ENCODE measurements at regions not wholly inside any gene's neighbourhood (a gene's known extent, or its start where the extent isn't known, plus 50 kb on each side); places are given as distances from the start of the nearest gene placed in this dataset.

DNA sequence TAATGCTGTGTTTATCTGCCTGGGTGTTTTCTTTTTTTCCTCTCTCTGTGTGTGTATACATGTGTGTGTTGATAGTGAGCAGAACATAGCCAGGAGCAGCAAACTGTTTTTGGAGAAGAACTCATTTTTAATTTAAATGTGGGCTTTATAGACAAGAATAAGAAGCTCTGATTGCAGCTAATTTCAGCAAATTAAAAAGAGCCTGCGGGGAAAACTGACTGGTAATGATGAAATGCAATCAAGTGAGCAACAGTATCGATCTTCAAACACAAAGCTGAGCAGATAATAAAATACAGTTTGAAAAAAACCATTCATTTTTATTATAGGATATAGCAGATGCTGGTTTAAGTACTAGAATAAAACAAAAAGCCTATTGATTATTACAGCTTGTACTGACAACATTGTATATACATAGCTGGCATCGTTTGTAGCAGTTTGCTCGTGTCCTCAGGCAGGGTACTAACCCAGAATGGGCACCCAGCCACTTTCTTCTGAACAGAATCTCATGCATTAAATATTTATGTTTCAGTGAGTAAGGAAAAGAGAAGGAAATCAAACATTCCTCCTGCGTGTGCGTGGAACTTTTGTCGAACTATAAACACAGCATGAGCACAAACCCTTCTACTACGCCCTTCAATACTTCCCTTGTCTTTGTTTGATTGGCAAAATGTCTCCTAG is 73.5 kb upstream of the ZFP42 start:
- no peaks in the 10 kb centered on the region for H3K36me3 ChIP-seq (replicated peaks in 1 of 2)

DNA sequence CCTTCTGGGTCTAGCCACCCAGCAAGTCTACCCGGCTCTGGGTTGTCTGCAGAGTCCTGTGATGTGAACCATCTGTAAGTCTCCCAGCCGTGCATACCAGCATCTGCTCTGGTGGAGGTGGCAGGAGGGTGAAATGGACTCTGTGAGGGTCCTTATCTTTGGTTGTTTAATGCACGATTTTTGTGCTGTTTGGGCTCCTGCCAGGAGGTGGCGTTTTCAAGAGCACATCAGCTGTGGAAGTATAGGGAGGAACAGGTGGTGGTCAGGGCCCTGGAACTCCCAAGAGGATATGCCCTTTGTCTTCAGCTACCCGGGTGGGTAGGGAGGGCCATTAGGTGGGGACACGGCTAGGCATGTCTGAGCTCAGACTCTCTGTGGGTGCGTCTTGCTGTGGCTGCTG is 66.5 kb upstream of the ZFP42 start:
- intact Hi-C loops (cut with DNase I) = no loop called here
- H3K4me1 ChIP-seq (replicated peaks in 1 of 2) = no peaks in the 10 kb centered on the region
- WGBS, 4 donors = 73 to 81% (median 79%) methylated on average over 5 to 7 of the region's 7 CpGs
- no peaks in the 10 kb centered on the region for H3K36me3 ChIP-seq (replicated peaks in 1 of 2)
- DNase-seq = no peak
- no peak for TF ChIP-seq POLR2A (IDR thresholded peaks at IDR 0.05)
- TF ChIP-seq, protein P1, sequence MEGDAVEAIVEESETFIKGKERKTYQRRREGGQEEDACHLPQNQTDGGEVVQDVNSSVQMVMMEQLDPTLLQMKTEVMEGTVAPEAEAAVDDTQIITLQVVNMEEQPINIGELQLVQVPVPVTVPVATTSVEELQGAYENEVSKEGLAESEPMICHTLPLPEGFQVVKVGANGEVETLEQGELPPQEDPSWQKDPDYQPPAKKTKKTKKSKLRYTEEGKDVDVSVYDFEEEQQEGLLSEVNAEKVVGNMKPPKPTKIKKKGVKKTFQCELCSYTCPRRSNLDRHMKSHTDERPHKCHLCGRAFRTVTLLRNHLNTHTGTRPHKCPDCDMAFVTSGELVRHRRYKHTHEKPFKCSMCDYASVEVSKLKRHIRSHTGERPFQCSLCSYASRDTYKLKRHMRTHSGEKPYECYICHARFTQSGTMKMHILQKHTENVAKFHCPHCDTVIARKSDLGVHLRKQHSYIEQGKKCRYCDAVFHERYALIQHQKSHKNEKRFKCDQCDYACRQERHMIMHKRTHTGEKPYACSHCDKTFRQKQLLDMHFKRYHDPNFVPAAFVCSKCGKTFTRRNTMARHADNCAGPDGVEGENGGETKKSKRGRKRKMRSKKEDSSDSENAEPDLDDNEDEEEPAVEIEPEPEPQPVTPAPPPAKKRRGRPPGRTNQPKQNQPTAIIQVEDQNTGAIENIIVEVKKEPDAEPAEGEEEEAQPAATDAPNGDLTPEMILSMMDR (IDR thresholded peaks at IDR 0.05) = no peak
- H3K27me3 ChIP-seq = no peaks in the 10 kb centered on the region
- H3K27ac ChIP-seq = no peak overlapping the region
- no peak overlapping the region for H3K4me3 ChIP-seq
- no peaks in the 10 kb centered on the region for H3K9me3 ChIP-seq (replicated peaks in 1 of 3)

More for the DNA sequence above, 73.5 kb upstream of the ZFP42 start:
- no peaks in the 10 kb centered on the region for H3K27me3 ChIP-seq
- WGBS, 4 donors = 68 to 82% (median 70%) methylated on average over 8 of the region's 8 CpGs
- intact Hi-C loops (cut with DNase I) = no loop called here
- no peak for DNase-seq
- no peaks in the 10 kb centered on the region for H3K9me3 ChIP-seq (replicated peaks in 1 of 3)
- no peaks in the 10 kb centered on the region for H3K4me1 ChIP-seq (replicated peaks in 1 of 2)
- H3K4me3 ChIP-seq = no peak overlapping the region
- H3K27ac ChIP-seq = no peak overlapping the region
- TF ChIP-seq, protein P1 (IDR thresholded peaks at IDR 0.05) = no peak
- no peak for TF ChIP-seq POLR2A (IDR thresholded peaks at IDR 0.05)

DNA sequence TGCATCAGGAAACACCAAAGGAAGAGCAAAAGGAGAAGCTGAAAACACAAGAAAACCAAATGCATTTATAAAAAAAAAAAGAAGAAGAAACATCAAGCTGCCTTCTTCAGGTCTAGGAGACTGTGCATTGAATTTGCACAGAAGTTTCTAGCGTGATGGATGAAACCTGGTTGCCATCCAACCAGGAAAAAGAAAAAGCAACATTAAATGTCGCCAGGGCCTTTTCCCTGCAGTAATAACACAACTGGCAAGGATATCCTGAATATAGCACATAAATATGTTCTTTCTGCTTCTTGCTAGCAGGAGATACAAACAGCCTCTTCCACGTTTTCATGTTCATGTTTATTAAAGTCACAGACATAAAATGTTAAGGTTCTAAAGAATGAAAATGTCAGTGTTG is 60.8 kb upstream of the ZFP42 start:
- Histone ChIP-seq H3K9me3 (replicated peaks in 1 of 3) (peaks cover 0 to 4% (median 0%) of the 10 kb centered on the region in 3 donors), H3K27me3 (no peaks in the 10 kb centered on the region), H3K4me1 (replicated peaks in 1 of 2) (no peaks in the 10 kb centered on the region), H3K27ac (no peak overlapping the region), H3K36me3 (replicated peaks in 1 of 2) (no peaks in the 10 kb centered on the region), H3K4me3 (no peak overlapping the region)
- WGBS, 4 donors = 40 to 47% (median 45%) methylated on average over 3 of the region's 3 CpGs
- TF ChIP-seq, protein P1 (IDR thresholded peaks at IDR 0.05) = no peak
- TF ChIP-seq POLR2A (IDR thresholded peaks at IDR 0.05) = no peak
- no peak for DNase-seq
- intact Hi-C loops (cut with DNase I) = no loop called here

DNA sequence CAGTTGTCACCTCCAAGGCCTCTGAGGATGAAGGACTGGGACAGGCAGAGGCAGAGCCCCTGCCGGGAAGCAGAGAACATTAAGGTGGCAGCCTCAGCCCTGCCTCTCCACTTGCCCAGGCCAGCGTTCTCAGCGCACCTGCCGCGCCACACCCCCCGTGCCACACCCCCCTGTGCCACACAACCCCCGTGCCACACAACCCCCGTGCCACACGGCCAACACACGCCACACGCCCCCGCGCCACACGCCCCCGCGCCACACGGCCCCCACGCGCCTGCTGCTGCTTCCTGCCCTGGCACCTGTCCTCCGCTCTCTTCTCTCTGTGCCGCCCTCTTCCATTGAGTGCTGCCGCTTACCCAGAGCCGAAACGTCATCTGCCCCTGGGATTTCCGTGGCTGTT is 58.0 kb upstream of the ZFP42 start:
- no peak for DNase-seq
- Histone ChIP-seq H3K9me3 (replicated peaks in 1 of 3) (peaks cover 0 to 4% (median 0%) of the 10 kb centered on the region in 3 donors), H3K27ac (no peak overlapping the region), H3K36me3 (replicated peaks in 1 of 2) (no peaks in the 10 kb centered on the region), H3K27me3 (no peaks in the 10 kb centered on the region), H3K4me3 (no peak overlapping the region), H3K4me1 (replicated peaks in 1 of 2) (no peaks in the 10 kb centered on the region)
- intact Hi-C loops (cut with DNase I) = no loop called here
- 93 to 97% (median 95%) methylated on average over 15 to 25 of the region's 25 CpGs for WGBS, 4 donors
- TF ChIP-seq POLR2A (IDR thresholded peaks at IDR 0.05) = no peak
- TF ChIP-seq, protein P1 (IDR thresholded peaks at IDR 0.05) = no peak
